Hematopoietic multipotent progenitor cell treated with erythropoietin and hydrocortisone succinate and interleukin-3 and kit ligand, for 4 days (in vitro differentiated cells): ENCODE measurements at regions not wholly inside any gene's neighbourhood (a gene's known extent, or its start where the extent isn't known, plus 50 kb on each side); places are given as distances from the start of the nearest gene placed in this dataset.
"Not testable (repeated sequence)": the region's sequence is repeated elsewhere in the genome, so short reads cannot be mapped to it uniquely, and the experiment has no call there.

ENCODE experiments used
- DNase-seq: peaks from one replicate; pipeline ENCODE4 v3.0.0-alpha.2; 2015

DNA sequence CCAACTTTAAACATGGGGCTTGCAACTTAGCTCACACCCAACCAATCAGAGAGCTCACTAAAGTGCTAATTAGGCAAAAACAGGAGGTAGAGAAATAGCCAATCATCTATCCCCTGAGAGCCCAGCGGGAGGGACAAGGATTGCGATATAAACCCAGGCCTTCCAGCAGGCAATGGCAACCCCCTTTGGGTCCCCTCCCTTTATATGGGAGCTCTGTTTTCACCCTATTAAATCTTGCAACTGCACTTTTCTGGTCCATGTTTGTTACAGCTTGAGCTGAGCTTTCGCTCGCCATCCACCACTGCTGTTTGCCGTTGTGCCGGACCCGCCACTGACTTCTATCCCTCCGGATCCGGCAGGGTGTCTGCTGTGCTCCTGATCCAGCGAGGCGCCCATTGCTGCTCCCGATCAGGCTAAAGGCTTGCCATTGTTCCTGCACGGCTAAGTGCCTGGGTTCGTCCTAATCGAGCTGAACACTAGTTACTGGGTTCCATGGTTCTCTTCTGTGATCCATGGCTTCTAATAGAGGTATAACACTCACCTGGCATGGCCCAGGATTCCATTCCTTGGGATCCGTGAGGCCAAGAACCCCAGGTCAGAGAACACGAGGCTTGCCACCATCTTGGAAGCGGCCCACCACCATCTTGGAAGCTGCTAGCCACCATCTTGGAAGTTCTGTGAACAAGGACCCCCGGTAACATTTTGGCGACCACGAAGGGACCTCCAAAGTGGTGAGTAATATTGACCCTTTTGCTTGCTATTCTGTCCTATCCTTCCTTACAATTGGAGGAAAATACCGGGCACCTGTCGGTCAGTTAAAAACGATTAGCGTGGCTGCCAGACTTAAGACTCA lies 161.3 kb upstream of the GCFC2 start:
- not testable (repeated sequence) for DNase-seq

DNA sequence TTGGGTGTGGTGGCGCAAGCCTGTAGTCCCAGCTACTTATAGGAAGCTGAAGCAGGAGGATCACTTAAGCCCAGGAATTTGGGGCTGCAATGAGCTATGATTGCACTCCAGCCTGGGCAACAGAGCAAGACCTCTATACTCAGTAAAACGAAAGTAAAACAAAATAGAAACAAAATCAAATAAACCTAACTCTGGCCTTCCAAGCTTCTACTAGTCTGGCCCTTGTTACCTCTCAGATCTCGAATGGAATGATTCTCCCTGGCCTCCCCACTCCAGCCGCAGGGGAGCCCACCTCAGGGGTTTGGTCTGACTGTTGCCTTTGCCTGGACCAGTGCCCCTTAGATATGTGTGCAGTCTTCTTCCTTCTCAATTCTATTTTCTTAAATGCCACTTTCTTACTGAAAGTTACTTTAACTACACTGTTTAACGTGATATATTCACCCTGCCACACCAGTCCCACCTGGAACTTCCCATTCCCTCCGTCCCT lies 160.0 kb upstream of the GCFC2 start:
- DNase-seq: no peak

DNA sequence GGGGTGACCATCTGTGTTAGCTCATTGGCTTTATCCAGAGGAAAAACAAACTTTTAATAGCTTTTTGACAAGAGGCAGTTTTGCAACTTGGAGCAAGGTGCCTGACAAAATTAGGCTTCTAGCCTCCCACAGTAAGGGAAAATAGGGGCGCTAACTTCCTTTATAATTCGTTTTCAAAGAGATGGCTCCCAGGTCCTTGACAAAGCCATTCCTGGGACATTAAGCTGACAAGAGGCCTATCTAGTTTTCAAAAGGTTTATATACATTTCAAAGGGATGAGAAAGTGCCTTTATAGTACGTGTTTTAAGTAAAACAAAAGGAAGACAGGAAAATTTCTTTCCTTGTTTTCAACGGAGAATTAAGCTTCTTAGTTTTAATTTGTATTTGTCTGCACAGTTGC lies 159.4 kb upstream of the GCFC2 start:
- no peak for DNase-seq

DNA sequence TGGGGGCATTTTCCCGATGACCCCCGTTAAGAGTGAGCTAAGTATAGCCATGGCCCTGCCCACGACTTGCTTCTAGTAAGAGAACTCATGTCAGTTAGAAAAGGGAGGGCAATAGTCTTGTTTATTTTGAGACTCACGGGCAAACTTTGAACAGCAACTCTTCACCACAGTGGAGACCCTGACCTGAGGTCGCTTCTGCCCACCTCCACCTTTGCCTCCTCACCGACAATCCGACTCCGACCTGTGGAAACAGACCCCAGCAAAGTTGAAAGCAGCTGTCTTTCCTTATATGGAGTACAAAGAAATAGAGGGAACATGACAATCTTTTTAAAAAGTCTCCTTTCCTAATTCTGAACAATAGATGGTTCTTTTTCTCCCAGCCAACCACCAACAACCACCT lies 155.0 kb upstream of the GCFC2 start:
- DNase-seq: no peak

DNA sequence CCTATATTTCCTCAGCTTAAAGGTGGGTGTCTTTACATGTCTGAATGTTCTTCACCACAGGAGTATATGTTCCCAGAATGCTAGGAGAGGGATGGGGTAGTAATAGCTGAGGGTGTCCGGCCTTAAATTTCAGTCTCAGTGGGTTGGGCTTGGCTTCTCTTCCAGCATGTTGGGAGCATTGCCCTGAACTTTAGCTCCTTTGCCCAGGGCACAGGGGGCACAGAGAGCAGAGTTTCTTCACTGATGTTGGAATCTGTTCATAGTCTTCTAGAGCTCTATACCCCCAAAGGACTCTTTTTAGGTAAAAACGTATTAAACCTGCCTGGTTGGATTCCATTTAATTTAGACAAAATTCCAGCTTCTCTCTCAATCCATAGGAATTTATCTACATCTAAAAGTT lies 154.4 kb upstream of the GCFC2 start:
- DNase-seq: no peak

DNA sequence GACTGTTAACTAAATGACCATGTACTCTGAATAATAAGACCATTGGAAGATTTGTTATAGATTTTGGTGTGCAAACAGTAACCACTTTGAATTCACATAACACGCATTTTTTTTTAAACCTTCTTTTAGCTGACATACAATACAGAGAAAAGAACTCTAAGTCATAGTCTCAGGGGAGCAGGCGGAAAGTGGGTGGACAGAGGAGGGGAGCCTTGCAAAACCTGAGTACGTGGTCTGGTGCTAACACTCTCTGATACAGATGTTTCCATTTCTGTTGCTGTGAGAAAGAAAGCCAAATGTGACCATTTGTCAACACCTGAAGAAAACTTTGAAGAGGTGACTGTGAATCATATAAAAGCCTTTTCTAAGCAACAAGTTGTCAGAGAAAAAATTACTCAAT lies 151.8 kb upstream of the GCFC2 start:
- no peak for DNase-seq

DNA sequence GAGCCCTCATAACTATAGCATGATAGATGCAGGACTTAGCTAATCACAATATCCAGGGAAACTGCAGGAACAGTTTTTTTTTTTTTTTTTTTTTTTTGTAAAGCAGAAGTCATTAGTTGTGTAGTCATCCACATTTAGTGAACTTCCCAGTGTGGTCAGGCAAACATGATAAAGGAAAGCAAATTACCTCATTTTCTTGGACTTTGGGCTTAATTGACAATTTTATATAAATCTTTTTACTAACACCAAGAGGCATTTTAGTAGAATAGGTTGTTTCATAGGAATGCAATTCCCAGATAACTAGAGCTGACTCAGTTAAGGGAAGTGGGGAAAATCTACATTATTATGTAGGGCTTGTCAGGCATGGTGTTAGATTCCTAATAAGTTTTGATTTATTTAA lies 142.7 kb upstream of the GCFC2 start:
- DNase-seq: no peak

DNA sequence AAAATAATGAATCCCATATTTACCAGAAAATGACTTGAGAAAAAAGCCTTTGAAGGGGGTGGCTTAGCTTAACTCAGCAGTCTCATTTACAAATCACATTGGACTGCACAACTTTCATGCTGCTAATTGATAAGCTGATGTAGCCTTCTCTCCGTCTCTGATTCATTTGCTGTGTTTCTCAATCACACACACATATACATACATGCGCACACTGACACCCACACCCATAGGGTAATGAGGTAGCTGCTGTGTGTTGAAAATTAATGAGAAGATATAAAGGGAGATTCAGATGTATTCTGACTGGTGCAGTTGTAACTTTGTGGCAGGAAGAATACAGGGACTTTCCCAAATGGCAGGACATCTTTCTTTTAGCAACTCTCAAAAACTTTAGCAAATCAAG lies 141.9 kb upstream of the GCFC2 start:
- DNase-seq: no peak

DNA sequence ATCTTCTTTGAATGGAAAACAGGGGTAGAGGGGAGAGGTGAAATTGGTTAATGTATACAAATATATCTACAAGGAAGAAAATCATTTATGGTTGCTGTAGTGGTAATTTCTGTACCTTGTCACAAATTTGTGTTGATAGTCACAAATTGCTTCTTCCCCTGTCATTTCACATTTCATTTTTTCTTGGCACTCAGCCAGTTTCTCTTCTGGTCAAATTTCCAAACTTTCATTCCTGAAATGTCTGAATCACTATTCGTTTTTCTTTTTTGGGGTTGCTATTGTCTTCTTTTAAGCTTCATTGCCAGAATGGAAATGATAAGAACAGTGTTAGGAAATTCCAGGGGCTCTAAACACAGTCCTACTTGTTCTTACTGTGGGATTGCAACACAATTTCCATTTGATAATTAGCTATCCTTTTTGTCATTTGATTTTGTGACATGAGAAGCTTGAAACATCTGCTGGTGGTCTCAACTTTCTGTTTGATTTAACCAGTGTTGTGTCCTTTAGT lies 136.0 kb upstream of the GCFC2 start:
- DNase-seq: no peak

DNA sequence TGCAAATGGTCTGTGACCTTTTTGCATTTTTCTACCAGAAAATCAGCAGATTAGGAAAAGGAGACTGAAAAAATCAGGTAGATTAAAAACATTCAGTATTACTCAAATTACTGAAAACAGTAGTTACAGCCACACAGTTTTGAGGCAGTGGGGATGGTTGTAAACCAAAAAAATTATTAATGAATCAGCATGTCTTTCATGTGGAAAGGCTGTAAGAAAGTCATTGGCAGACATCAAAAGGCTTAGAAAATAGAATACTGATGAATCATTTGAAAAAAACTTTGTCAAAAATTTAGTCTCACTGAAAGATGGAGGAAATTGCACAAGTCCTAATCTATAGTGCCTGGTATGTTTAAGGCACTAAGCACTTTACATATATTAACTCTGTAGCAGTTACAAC lies 133.9 kb upstream of the GCFC2 start:
- DNase-seq: no peak

DNA sequence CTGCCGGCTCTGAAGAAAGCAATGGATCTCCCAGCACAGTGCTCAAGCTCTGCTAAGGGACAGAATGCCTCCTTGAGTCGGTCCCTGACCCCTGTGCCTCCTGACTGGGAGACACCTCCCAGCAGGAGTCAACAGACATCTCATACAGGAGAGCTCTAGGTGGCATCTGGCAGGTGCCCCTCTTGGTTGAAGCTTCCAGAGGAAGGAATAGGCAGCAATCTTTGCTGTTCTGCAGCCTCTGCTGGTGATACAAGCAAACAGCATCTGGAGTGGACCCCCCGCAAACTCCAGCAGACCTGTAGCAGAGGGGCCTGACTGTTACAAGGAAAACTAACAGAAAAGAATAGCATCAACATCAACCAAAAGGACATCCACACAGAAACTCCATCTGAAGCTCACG lies 123.9 kb upstream of the GCFC2 start:
- DNase-seq: not testable (repeated sequence)

DNA sequence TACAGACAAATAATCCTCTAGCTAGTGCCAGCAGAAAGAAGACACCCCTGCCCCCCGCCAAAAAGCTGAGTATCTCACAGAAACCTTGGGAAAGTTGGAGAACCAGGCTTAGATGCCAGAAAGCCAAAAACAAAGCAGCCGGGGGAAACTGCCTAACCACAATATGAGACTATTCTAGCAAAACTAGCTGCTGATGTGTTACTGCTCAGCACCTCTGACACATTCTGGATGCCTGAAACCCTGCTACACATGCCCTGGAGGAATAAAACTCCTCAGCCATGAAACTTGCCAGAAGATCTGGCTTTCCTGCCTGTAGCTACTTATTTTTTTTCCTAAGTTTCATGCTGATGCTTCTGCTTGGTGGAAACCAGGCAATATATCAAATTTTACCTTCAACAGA lies 122.7 kb upstream of the GCFC2 start:
- no peak for DNase-seq

DNA sequence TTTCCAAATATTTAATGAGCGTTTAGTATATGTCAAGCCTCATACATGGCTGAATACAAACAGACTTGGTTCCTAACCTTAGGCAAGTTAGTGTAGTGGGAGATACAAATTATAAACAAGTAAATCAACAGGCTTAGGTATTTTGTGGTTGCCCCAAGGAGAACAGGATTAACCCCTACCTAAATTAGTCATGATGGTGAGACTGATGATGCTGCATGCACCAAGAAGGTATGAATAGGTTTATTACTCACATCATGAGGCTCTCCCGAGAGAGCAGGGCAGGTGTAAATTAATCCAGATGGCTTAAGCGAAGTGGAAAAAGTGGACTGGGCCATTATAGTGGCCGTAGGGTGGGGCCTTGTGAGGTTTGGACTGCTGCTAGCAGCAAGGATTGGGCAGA lies 118.1 kb upstream of the GCFC2 start:
- DNase-seq: no peak

DNA sequence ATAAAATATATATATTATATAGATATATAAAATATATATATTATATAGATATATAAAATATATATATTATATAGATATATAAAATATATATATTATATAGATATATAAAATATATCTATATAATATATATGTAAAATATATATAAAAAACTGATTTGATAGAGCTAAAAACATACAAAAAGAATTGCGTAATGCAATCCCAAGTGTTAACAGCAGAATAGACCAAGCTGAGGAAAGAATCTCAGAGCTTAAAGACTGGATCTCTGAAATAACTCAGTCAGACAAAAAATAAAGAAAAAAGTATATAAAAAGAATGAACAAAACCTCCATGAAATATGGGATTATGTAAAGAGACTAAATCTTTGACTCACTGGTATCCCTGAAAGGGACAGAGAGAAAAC lies 112.8 kb upstream of the GCFC2 start:
- not testable (repeated sequence) for DNase-seq

DNA sequence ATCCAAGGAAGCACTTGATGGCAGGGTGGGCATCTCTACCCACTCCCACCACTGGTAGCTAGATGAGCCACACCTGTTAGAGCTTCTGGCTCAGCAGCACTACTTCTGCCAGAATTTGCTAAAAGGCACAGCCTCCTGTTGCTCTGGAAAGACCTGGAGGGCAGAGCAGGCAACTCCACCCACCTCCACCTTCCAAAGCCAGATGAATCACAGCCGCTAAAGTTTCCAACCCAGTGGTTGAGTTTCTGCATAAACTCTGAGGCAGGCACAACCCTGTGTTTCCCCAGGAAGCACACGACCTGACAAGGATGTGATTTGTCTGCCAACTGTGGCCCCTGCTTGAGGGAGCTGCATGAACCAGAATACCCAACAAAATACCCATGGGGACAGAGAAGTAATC lies 111.6 kb upstream of the GCFC2 start:
- no peak for DNase-seq

DNA sequence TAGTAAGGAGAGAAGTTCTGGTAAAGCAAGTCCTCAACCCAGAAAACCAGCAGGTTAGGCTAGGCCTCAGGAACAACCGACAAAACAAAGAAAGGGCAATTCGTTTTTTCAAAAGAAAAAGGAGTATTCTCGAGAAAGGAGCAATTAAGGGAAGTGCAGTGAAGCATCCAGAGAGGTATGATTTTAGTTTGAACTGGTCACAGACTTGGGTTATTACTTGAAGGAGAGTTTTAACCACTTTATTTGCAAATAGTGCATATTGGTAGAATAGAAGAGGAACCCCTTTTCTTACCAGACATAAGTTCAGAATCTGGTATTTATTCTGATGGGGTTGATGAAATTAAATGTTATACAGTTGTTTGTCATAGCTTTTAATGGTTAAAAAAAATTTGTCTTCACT lies 110.0 kb upstream of the GCFC2 start:
- DNase-seq: no peak

DNA sequence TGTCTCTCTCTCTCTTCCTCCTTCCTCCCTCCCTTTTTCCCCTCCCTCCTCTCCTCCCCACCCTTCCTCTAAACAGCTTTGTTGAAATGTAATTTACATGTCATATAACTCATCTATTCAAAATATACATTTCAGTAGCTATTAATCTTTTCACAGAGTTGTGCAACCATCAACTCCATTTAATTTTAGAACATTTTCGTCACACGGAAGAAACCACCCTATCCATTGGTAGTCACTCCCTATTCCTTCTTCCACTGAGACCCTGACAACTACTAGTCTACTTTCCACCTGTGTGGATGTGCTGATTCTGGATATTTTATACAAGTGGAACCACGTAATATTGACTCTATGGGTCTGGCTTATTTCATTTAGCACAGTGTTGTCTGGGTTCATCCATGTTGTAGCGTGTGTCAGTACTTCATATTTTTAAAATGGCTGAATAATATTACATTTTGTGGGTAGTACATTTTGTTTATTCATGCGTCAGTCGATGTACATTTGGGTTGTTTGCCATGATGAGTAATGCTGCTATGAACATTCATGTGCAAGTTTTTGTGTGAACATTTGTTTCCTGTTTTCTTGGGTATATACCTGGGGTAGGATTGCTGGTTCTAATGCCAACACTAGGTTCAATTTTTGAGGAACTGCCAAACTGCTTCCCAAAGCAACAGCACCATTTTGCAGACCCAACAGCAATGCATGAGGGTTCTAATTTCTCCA lies 100.1 kb upstream of the GCFC2 start:
- DNase-seq: no peak

DNA sequence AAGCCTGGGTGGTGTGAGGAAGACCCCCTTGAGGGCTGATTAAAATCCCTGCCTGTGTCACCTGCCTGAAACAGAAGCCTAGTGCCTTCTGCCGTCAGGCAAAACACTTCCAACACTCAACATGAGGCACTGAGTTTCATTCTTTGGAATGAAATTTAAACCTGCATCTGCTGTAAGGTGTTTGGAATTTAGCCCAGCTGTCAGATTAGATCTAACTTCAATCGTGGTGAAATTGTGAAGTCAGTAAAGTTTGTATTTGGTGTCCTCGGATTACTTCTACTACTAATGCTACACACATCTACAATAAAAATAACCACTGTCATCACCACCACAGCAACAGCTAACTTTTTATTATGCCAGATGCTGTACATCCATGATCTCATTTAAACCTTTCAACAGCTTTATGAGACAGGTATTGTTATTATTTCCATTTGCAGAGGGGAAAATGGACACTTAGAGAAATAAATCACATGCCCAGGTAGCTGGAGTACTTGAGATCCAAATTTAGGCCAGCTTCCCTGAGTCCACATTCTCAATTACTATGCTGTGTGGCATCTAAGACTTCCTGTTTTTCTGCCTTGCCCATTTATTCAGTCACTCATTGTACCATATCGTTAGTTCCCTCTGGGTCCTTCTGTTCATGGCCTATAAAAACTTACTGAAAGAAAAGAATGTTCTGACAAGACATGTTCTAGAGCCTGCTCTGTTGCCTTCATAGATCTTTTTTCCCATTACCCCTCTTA lies 98.2 kb upstream of the GCFC2 start:
- no peak for DNase-seq

DNA sequence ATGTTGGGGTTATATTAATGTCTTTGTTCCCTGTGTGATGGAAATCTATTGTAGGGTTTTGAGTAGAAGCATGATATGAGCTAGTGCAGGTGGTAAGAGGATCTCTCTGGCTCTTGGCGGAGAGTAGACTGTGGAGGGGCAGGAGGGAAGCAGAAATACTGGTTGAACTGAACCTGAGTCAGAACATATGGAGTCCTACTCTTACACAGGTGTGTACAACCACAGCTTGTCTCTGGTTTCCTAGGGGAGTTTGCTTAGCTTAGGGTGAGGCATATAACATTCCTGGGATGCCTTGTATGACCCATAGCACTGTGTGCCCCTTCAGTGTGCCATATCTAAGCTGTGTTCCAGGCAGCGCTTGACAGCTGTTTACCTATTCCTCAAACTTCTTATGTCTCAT lies 97.3 kb upstream of the GCFC2 start:
- DNase-seq: no peak

DNA sequence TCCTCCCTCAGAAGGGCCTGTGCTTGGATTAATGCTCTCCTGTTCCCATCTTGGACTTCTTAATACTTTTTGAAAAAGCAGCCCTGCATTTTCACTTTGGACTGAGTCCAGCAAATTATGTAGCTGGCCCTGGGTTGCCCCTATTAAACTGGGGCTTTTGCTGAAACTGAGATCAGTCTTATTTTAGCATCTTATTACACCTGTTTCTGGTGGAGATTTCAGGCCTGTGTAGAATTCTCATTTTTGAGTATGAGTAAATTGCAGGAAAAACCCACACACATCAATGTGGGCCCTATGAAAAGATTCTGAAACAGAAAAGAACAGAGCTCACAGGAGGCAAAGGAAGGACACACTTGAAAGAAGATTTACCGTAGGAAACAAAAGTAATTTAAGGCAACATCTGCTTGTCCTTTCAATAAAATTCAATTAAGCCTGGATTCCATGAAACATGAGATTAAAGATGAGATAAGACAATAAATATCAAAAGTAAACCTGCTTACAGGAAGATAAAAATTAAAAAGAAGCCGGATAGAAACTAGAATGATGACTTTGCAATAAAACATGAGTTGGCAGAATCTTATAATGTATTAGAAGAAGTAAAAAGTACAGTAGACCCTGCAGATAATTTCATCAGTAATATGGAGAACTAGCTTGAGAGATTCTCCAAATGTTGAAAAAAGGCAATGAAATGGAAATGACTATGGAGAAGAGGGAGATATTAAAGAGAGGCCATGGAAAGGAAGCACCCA lies 90.7 kb upstream of the GCFC2 start:
- no peak for DNase-seq

DNA sequence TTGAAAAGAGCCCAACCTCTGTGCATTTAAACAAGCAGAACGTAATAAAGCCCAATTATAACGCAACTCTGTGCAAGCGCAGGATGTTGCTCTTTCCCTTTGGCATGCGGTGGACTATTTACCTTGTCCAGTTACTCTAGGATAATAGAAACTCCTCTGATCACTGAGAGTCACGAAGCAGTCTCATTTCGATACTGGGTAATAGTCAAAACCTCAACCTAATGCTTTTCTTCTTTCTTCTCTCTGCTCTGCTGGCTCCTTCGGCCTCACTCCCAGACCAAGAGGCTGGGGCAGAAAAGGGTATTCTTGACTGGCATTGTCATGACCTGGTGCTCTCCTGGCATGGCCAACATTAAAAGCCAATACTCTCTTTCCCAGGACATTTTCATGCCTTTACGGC lies 89.7 kb upstream of the GCFC2 start:
- no peak for DNase-seq

DNA sequence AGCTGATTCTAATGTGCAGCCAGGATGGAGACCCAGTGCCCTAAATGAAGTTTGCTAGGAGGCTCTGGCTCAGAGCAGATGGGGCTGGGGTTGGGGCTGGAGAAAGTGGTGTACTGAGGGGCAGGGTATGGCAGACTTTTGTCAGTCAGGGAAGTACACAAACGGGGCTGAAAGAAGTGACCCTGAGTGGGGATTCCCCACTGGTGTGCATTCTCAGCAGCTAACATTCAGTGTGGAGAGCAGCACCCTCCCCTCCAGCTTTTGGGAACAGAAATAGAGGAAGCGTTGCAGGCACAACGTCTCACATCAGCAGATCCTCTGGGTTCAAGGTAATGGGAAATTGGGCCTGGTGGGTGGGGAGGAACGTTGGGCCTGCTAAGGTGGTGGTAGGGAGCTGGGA lies 89.1 kb upstream of the GCFC2 start:
- no peak for DNase-seq

DNA sequence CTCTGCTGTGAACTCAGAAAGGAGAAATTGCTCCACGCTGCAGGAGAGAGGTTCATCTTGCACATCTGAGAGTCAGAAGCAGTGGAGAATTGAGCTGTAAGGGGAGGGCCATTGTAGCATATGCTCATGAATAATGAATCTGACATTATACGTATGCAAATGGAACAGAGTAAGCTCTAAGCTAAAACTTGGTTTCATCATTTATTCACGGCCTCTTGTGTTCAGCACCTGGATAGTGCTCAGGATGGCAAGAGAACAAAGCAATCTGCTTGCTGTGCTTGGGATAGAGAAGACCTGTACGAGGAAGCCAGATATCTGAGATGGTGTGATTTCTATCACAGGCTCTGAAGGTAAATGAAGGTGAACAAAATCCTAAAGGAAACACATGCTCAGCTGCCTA lies 87.9 kb upstream of the GCFC2 start:
- DNase-seq: no peak
